Astrocyte of the hippocampus (primary cell): ENCODE measurements at regions not wholly inside any gene's neighbourhood (a gene's known extent, or its start where the extent isn't known, plus 50 kb on each side); places are given as distances from the start of the nearest gene placed in this dataset.
"Not testable (repeated sequence)": the region's sequence is repeated elsewhere in the genome, so short reads cannot be mapped to it uniquely, and the experiment has no call there.

Experiments
- DNase-seq: peaks from one replicate; pipeline ENCODE4 v3.0.0; 2011; ENCODE audit warnings: low read depth, low spot score

DNA sequence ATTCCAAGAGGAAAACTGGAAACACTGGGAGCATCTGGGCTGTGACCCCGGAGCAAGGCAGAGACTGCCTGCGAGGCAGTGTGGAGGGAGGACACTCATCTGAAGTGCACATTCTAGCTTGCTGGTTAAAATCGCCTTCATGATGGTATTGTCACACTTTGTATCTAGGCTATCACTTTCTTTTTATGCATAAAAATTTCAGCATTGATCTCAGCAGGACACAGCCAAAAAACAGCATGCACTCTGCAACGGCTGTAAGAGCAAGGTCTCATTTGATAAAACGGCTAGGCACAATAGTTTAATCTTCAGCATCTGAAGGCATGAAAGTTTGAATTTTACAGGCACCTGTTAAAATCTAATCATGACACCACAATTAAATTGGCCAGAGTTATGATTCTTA, 110.8 kb upstream of the IRX1 start:
- DNase-seq = no peak

DNA sequence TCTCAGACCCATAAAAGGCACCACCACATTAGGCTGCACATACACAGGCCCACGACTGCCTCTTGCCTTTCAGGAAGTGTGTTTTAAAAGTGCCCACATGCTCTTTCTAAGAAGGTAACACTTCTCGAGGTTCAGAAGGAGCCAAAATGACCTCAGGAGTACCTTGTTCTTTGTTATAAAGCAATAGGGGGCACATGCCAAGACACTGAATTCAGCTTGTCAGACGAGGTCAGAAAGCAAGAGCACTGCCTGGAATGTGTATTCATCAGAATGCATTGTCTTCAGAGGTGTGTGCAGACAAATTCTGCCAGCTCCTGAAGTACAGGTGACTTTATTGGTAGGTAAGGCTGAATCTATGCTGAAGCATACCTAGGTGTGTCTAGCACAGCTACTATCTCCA, 114.5 kb upstream of the IRX1 start:
- DNase-seq = no peak

- DNase-seq = no peak
These were observed 120.0 kb upstream of the IRX1 start for GRCh38 chr5:3475674-3476073.

- DNase-seq = no peak
These were observed 129.2 kb upstream of the IRX1 start for GRCh38 chr5:3466392-3466791.

DNA sequence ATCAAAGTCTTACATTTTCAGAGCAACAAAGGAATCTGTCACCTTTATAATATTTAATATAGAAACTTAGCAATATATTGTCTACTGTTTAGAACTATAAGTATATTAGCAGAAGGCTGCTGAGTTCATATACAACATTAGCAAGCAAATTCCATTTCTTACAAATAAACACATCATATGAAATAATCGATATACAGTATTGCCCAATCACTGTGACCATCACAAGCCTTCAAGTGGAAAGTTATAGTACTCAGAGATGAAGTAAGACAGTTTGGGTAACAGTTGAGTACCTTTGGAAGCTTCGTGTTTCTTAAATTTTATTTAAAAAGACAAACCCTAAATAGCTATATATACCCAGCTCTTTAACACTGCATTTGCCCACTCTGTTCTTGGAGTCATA, 135.2 kb upstream of the IRX1 start:
- no peak for DNase-seq

- DNase-seq = no peak
These were observed 139.4 kb upstream of the IRX1 start for GRCh38 chr5:3456121-3456681.

- DNase-seq = not testable (repeated sequence)
These were observed 141.6 kb upstream of the IRX1 start for GRCh38 chr5:3454028-3454427.

- no peak for DNase-seq
These were observed 143.0 kb upstream of the IRX1 start for GRCh38 chr5:3452622-3453021.

GRCh38 chr5:3451961-3452360, 143.7 kb upstream of the IRX1 start:
- DNase-seq = no peak

DNA sequence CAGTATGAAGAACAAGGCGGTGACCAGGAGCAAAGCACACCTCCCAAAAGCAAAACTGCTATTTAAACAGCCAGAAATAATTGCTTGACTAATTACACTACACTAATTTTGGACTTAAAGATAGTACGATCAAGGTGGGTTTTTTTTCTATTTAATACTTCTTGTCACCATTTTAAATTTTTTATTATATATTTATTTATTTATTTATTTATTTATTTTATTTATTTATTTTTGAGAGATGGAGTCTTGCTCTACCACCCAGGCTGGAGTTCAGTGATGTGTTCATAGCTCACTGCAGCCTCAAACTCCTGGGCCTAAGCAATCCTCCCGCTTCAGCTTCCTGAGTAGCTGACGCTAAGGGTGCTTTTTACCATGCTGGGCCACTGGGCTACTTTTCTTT, 146.2 kb upstream of the IRX1 start:
- no peak for DNase-seq

DNA sequence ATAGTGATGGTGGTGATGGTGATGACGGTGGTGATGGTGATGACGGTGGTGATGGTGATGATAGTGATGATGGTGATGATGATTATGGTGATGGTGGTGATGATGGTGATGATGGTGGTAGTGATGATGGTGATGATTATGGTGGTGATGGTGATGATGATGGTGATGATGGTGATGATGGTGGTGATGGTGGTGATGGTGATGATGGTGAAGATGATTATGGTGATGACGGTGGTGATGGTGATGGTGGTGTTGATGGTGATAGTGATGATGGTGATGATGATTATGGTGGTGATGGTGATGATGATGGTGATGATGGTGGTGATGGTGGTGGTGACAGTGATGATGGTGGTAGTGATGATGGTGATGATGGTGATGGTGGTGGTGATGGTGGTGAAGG, 149.2 kb upstream of the IRX1 start:
- DNase-seq = no peak

- not testable (repeated sequence) for DNase-seq
These were observed 150.1 kb upstream of the IRX1 start for GRCh38 chr5:3445517-3445916.

DNA sequence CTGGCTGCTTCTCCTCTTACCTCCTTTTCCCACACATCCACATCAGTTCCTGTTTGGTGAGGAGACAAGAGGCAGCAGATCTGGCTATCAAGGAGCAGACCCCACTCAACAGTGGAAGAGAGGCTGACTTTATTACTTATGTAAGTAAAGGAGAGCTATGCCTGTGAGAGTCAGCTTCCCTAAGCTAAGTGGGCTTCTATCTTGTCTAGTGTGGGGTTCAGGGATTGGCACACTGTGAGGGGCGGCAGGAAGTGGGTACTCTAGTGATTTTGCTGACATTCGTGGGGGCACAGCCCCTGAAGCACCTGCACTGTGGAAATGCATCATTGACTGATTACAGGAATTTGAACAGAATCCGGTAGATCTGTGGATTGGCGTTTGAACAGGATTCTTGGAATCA, 163.5 kb upstream of the IRX1 start:
- DNase-seq = no peak

DNA sequence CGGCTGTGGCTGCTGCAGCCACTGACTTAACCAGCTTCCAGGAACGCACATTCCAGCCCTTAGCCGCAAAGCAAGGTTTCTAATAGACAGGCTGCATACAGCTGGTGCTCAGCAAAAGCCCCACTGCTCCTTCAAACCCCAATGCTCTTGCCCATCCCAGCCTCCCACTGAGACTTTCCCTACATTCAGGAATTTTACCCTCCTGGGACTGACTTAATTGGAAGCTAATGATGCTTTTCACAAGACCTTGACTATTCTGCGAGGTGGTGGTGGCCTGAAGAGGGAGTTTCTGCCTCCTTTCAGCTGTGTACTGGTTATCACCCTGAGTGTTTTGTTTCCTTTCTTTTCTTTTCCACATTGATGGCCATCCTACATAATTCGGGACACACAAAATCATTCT, 164.9 kb upstream of the IRX1 start:
- no peak for DNase-seq

DNA sequence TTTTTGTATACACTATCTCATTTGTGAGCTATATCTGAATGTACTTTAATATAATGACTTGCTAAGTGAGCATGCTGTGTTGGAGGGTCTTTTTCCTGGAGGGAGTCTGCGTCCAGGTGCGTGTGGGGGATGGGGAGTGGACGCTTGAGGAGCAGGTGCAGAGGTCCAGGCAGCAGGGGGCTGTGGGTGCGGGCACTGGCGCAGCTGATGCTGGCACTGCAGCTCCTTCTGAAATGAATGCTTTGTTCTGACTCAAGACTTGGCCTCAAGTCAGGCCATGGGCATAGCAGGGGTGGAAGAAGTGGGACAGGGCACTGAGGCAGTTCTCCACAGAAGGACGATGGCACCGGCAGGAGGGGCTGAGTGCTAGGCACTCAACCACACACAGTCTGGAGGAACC, 165.7 kb upstream of the IRX1 start:
- DNase-seq = no peak

DNA sequence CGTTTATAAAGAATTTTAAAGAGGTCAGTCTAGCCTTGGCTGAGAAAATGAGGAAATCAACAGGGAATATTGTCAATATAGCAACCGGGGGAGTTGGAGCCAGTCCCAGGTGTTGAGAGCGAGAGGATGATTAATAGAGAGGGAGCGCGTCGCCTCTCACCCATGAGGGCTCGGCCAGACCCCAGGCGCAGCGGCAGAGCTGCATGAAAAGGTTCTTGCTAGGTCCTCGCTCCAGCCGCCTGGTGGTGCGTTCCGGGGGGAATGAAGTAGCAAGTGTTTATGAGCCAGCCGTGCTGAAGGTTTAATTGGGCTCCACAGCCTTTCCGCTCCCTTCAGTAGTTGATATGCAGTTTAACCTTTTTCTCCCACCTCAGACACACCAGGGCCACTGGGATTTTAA, 167.3 kb upstream of the IRX1 start:
- DNase-seq = no peak

DNA sequence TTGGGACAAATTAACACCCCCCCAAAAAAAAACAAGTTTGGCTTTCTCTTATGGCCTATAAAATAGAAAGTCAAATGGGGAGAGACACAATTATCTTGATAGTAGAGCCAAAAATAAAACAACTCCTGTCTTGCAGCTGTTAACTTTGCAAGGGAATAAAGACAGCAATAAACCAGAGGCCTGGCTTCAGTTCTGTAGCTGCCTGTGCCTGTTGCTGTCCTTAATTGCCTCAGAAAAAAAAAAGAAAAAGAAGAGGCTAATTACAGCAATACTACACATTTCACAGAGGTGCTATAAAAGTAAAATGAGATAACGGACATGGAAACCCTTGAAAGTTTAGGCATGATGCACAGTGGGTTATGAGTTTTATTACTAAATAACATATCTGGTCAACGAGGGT, 170.7 kb upstream of the IRX1 start:
- no peak for DNase-seq

DNA sequence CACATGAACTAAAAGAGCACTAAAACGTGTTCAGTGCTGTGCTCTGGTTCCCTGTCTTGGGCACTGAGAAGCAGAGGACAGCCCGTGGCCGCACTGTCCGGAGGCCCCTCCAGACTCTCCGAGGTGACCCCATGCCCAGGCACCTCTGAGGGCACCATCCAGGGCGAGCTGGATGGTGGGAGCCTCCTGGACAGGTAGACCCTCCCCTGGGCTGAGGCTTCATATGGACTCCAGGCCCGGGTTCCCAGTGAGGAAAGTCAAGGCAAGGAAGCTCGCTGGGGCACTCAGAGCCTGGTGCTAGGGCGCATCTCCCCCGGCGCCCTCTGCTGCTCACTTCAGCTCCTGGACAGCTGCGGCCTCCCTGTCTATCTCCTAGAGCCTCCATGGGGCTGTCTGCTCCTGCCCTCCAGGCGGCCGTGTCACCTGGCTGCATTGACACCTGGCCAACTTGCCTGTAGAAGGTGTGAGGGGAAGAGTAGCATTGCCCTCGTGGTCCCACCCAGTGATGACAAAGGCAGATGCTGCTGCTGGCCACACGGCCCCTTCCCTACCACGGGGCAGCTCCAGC, 178.2 kb upstream of the IRX1 start:
- DNase-seq = no peak

DNA sequence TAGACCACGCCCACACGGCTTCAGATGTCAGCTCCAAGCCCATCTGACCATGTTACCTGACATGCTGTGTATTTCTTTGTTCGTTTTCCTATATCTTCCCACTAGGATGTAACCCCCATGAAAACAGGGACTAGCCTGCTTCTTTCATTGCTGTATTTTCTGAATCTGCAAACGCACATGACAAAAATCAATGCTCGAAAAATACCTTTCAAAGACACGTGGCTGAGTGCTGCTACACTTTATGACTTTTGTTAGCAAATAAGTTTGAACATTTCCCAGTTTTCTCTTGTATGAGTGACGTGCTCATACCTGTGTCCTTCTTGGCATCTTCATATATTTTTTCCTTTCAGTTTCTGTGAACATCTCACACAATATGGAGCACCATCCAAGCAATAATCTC, 181.3 kb upstream of the IRX1 start:
- DNase-seq = no peak

- no peak for DNase-seq
These were observed 183.5 kb upstream of the IRX1 start for GRCh38 chr5:3412146-3412545.

DNA sequence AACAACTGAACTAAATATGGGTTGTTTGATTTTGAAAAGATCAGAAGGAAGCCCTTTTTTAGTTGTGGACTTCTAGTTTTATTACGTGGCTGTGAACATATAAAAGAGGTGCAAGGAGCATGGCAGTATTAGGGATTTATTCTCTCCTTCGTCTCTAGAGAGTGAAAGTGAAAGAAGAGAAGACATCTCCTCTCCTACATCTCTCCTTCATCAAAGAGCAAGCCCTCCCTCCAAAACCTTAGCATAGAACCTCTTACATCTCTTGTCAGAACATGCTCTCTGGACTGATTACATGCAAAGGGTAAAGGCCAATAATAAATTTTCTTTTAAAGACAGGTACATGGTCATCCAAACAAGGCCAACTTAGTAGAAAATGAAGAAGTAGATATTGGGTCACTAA, 184.3 kb upstream of the IRX1 start:
- no peak for DNase-seq

DNA sequence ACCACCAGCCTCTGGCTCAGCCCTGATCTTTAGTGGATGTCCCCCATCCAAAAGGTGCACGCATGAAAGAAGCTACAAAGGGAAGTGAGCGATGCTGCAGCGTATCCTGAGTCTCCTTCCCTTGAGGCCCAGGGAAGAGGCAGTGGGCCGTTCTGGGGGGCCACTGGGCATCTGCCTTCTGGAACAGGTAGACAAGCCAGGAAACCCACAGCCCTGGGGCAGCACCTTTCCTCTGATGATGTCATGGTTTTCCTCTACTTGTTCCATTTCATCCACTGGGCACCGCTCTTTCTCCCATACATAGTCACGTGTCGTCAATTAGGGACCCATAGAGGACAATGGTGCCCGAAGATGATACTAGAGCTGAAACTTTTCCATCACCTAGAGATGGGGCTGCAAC, 194.0 kb upstream of the IRX1 start:
- no peak for DNase-seq

DNA sequence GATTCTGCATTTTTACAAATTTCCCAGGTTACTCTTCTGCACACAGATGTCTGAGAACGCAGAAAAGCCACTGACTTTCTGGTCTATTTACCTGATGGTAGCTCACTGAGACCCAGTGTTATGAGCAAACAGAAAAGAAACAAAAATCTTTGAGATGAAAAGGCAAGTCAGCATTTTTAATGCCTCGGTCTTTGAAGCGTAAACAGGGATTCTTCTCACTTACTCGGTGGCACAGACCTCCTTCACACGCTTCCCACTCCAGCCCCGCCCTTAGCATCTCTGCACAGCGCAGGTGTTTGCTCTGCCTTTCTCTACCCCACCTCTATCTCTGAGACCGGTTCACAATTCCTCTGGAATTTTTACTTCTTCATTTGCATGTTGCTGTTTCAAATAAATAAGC, 195.0 kb upstream of the IRX1 start:
- DNase-seq = no peak

- no peak for DNase-seq
These were observed 200.6 kb upstream of the IRX1 start for GRCh38 chr5:3394891-3395599.
